ENCODE measurements at regions not wholly inside any gene's neighbourhood (a gene's known extent, or its start where the extent isn't known, plus 50 kb on each side); places are given as distances from the start of the nearest gene placed in this dataset.

DNA sequence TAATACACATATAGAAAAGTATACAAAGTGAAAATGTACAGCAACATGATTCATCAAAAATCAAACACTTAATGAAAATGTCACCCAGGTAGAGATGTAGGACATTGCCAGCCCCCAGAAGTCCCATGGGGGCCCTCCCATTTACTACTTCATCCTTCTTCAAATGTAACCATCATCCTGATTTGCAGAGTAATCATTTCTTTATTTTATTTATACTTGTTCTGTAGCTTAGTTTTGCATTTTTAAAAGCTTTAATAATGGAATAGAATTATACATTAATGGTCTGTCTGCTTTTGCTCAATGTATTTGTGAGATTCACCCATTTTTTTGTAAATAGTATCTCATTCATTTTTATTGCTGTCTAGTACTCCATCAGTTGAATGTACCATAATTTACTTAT is 96.8 kb upstream of the CD55 start:
- Histone ChIP-seq H3K4me3 (no peak overlapping the region), H3K9me3 (no peaks in the 10 kb centered on the region), H3K4me1 (ENCODE audit: low read depth) (no peaks in the 10 kb centered on the region), H3K36me3 (ENCODE audit: low read depth) (no peaks in the 10 kb centered on the region)
- DNase-seq (no peak), ATAC-seq (no peak)
- TF ChIP-seq, protein P1, sequence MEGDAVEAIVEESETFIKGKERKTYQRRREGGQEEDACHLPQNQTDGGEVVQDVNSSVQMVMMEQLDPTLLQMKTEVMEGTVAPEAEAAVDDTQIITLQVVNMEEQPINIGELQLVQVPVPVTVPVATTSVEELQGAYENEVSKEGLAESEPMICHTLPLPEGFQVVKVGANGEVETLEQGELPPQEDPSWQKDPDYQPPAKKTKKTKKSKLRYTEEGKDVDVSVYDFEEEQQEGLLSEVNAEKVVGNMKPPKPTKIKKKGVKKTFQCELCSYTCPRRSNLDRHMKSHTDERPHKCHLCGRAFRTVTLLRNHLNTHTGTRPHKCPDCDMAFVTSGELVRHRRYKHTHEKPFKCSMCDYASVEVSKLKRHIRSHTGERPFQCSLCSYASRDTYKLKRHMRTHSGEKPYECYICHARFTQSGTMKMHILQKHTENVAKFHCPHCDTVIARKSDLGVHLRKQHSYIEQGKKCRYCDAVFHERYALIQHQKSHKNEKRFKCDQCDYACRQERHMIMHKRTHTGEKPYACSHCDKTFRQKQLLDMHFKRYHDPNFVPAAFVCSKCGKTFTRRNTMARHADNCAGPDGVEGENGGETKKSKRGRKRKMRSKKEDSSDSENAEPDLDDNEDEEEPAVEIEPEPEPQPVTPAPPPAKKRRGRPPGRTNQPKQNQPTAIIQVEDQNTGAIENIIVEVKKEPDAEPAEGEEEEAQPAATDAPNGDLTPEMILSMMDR (IDR thresholded peaks at IDR 0.05), result no peak
- intact Hi-C loops (cut with DNase I, micrococcal nuclease), result no loop called here

DNA sequence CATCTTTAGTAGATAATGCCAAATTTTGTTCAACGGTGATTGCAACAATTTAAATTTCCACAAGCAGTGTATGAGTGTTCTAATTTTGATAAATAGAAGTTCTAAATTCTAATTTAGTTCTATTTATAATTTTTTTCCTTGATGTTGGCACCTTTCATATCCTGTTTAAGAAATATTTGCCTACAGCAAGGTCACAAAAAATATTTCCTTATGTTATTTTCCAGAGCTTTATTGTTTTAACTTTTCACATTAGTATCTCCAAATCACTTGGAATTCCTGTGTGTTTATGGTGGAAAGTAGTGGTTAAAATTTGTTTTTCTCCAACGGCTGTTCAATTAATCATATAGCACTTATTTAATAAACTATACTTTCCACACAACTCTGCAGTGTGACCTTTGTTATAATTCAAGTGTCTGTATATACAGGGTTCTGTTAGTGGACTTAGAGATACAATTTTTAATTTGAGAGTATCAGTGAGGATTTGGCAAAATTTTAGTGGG is 94.3 kb upstream of the CD55 start:
- H3K36me3 ChIP-seq (ENCODE audit: low read depth), result no peaks in the 10 kb centered on the region
- H3K9me3 ChIP-seq, result no peaks in the 10 kb centered on the region
- TF ChIP-seq, protein P1 (IDR thresholded peaks at IDR 0.05), result no peak
- H3K4me1 ChIP-seq (ENCODE audit: low read depth), result no peaks in the 10 kb centered on the region
- DNase-seq (no peak), ATAC-seq (no peak)
- intact Hi-C loops (cut with DNase I, micrococcal nuclease), result no loop called here
- H3K4me3 ChIP-seq, result no peak overlapping the region

DNA sequence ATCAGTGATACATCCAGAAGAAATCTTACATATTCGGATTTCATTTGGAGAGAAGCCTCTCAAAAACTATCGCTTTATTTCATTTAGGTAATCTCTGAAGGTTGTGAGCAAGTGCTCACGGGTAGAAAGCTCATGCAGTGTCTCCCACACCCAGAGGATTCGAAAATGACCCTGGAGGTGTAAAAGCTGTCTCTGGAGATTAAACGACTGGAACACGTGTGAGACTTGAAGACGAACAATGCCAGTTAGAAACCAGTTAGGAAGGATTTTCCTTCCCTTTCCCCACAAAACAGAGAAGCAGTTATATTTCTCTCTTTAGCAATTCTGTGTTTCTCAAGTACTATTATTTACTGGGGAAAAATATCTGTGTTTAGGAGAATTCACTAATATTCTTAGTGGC is 92.5 kb upstream of the CD55 start:
- intact Hi-C loops (cut with DNase I, micrococcal nuclease), result no loop called here
- no peak for DNase-seq
- H3K9me3 ChIP-seq, result no peaks in the 10 kb centered on the region
- TF ChIP-seq, protein P1 (IDR thresholded peaks at IDR 0.05), result no peak
- no peaks in the 10 kb centered on the region for H3K36me3 ChIP-seq (ENCODE audit: low read depth)
- no peak for ATAC-seq
- no peak overlapping the region for H3K4me3 ChIP-seq
- H3K4me1 ChIP-seq (ENCODE audit: low read depth), result no peaks in the 10 kb centered on the region

DNA sequence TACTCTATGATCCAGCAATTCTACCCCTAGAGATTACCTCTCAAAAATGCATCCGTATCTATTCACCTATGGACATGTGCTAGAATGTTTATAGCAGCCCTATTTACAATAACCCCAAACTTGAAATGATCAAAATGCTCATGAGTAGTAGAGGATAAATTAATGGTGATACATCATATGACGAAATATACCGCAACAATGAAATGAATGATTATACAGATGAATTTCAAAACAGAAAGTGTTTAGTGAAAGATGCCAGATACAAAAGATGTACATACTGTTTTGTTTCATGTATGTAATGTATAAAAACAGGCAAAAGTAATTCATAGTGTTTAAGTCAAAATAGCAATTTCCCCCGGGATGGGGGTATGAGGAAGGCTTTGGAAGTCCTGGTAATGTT is 91.0 kb upstream of the CD55 start:
- ATAC-seq, result no peak
- Histone ChIP-seq H3K4me1 (ENCODE audit: low read depth) (no peaks in the 10 kb centered on the region), H3K9me3 (no peaks in the 10 kb centered on the region), H3K4me3 (no peak overlapping the region), H3K36me3 (ENCODE audit: low read depth) (no peaks in the 10 kb centered on the region)
- intact Hi-C loops (cut with DNase I, micrococcal nuclease), result no loop called here
- DNase-seq, result no peak
- TF ChIP-seq, protein P1 (IDR thresholded peaks at IDR 0.05), result no peak

DNA sequence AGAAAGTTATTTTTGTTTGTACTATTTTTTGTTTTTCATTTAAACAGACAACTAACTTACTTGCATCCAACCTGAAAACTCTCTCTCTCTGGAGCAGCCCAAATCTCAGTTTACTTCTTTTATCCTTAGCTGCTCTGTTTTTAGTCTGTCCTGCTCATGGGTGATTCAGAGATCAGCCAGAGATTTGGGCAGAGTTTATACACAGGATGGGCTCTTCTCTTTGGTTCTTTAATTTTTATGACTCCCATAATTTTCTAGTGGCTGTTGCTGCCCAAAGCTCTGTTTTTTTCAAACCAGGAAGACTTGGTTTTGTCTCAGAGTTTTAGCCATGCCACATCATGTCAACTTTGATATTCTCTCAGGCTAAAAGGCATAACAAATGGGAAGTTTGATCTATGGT is 86.8 kb upstream of the CD55 start:
- no peak overlapping the region for H3K4me3 ChIP-seq
- no peaks in the 10 kb centered on the region for H3K36me3 ChIP-seq (ENCODE audit: low read depth)
- no peaks in the 10 kb centered on the region for H3K4me1 ChIP-seq (ENCODE audit: low read depth)
- intact Hi-C loops (cut with DNase I, micrococcal nuclease), result no loop called here
- DNase-seq (no peak), ATAC-seq (no peak)
- H3K9me3 ChIP-seq, result no peaks in the 10 kb centered on the region
- TF ChIP-seq, protein P1 (IDR thresholded peaks at IDR 0.05), result no peak

DNA sequence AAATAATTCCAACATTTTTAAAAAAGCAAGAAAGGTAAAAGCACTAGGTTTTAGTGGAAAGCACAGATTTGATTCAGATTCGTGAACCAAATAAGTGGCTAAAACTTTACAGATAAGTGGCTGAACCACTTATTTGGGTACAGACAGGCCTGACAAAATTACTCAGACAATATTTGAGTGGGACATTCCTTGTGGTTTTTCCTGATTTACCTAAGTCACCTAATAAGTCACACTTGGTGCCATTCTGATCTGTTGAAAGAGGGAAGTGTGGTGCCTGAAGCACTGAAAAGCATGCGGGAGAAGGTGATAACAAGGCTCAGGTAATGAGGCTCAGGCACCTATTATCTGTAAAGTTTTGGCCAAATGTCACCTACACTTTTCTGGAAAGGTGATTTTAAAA is 81.6 kb upstream of the CD55 start:
- ATAC-seq (no peak), DNase-seq (no peak)
- intact Hi-C loops (cut with DNase I, micrococcal nuclease), result no loop called here
- H3K36me3 ChIP-seq (ENCODE audit: low read depth), result no peaks in the 10 kb centered on the region
- H3K4me3 ChIP-seq, result no peak overlapping the region
- H3K4me1 ChIP-seq (ENCODE audit: low read depth), result peaks cover 10% of the 10 kb centered on the region
- TF ChIP-seq, protein P1 (IDR thresholded peaks at IDR 0.05), result no peak
- no peaks in the 10 kb centered on the region for H3K9me3 ChIP-seq
